ENCODE measurements at regions not wholly inside any gene's neighbourhood (a gene's known extent, or its start where the extent isn't known, plus 50 kb on each side); places are given as distances from the start of the nearest gene placed in this dataset.

GRCh38 chr4:62806816-62807215 lies 1602.4 kb downstream of the TECRL start:
- intact Hi-C loops (cut with DNase I), result no loop called here
- TF ChIP-seq, protein P1, sequence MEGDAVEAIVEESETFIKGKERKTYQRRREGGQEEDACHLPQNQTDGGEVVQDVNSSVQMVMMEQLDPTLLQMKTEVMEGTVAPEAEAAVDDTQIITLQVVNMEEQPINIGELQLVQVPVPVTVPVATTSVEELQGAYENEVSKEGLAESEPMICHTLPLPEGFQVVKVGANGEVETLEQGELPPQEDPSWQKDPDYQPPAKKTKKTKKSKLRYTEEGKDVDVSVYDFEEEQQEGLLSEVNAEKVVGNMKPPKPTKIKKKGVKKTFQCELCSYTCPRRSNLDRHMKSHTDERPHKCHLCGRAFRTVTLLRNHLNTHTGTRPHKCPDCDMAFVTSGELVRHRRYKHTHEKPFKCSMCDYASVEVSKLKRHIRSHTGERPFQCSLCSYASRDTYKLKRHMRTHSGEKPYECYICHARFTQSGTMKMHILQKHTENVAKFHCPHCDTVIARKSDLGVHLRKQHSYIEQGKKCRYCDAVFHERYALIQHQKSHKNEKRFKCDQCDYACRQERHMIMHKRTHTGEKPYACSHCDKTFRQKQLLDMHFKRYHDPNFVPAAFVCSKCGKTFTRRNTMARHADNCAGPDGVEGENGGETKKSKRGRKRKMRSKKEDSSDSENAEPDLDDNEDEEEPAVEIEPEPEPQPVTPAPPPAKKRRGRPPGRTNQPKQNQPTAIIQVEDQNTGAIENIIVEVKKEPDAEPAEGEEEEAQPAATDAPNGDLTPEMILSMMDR (IDR thresholded peaks at IDR 0.05), result no peak
- TF ChIP-seq POLR2A (IDR thresholded peaks at IDR 0.05), result no peak
- Histone ChIP-seq H3K27me3 (no peaks in the 10 kb centered on the region), H3K4me1 (no peaks in the 10 kb centered on the region), H3K9me3 (no peaks in the 10 kb centered on the region), H3K4me3 (no peak overlapping the region), H3K36me3 (no peaks in the 10 kb centered on the region), H3K27ac (no peak overlapping the region)
- WGBS, 2 donors, result 43 to 48% methylated on average over 5 of the region's 5 CpGs
- DNase-seq, result no peak

- TF ChIP-seq POLR2A (IDR thresholded peaks at IDR 0.05), result no peak
- TF ChIP-seq, protein P1 (IDR thresholded peaks at IDR 0.05), result no peak
- no peak overlapping the region for H3K4me3 ChIP-seq
- no peak for DNase-seq
- H3K27me3 ChIP-seq, result no peaks in the 10 kb centered on the region
- WGBS, 2 donors, result 55 to 68% methylated on average over 2 of the region's 2 CpGs
- no peaks in the 10 kb centered on the region for H3K9me3 ChIP-seq
- intact Hi-C loops (cut with DNase I), result no loop called here
- no peaks in the 10 kb centered on the region for H3K4me1 ChIP-seq
- no peaks in the 10 kb centered on the region for H3K36me3 ChIP-seq
- no peak overlapping the region for H3K27ac ChIP-seq
Observed at GRCh38 chr4:62804075-62804474, 1603.9 kb downstream of the ADGRL3 start.

GRCh38 chr4:62797221-62797620 lies 1597.1 kb downstream of the ADGRL3 start:
- H3K4me3 ChIP-seq, result no peak overlapping the region
- TF ChIP-seq, protein P1 (IDR thresholded peaks at IDR 0.05), result no peak
- TF ChIP-seq POLR2A (IDR thresholded peaks at IDR 0.05), result no peak

DNA sequence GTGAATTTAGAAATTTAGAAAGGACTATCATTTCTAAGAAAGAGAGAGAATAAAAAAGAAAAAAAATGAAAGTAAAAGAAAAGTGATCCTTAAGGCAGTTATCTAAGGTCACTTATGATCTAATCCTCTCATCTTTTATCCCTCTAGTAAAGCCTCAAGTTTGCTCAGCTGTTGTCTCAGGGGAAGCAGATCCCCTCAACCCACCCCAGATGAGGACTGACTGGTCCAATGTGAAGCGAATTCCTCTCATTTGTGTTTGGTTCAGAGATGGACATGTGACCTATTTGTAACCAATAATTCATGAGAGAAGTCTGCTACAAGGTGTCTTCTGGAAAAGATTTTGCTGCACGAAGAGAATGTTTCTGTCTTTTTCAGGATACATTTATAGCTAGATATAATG lies 1591.3 kb downstream of the ADGRL3 start:
- no peak for DNase-seq
- no peak overlapping the region for H3K27ac ChIP-seq
- H3K4me3 ChIP-seq, result no peak overlapping the region
- no peaks in the 10 kb centered on the region for H3K27me3 ChIP-seq
- H3K4me1 ChIP-seq, result no peaks in the 10 kb centered on the region
- 69 to 70% methylated on average over 2 of the region's 2 CpGs for WGBS, 2 donors
- no peaks in the 10 kb centered on the region for H3K9me3 ChIP-seq
- intact Hi-C loops (cut with DNase I), result no loop called here
- TF ChIP-seq POLR2A (IDR thresholded peaks at IDR 0.05), result no peak
- TF ChIP-seq, protein P1 (IDR thresholded peaks at IDR 0.05), result no peak
- H3K36me3 ChIP-seq, result no peaks in the 10 kb centered on the region

More at GRCh38 chr4:62797221-62797620, 1597.1 kb downstream of the ADGRL3 start:
- 77 to 81% methylated on average over 1 of the region's 1 CpG for WGBS, 2 donors
- no peak overlapping the region for H3K27ac ChIP-seq
- intact Hi-C loops (cut with DNase I), result no loop called here
- no peaks in the 10 kb centered on the region for H3K9me3 ChIP-seq
- no peaks in the 10 kb centered on the region for H3K27me3 ChIP-seq
- no peaks in the 10 kb centered on the region for H3K4me1 ChIP-seq
- no peaks in the 10 kb centered on the region for H3K36me3 ChIP-seq
- DNase-seq, result no peak

DNA sequence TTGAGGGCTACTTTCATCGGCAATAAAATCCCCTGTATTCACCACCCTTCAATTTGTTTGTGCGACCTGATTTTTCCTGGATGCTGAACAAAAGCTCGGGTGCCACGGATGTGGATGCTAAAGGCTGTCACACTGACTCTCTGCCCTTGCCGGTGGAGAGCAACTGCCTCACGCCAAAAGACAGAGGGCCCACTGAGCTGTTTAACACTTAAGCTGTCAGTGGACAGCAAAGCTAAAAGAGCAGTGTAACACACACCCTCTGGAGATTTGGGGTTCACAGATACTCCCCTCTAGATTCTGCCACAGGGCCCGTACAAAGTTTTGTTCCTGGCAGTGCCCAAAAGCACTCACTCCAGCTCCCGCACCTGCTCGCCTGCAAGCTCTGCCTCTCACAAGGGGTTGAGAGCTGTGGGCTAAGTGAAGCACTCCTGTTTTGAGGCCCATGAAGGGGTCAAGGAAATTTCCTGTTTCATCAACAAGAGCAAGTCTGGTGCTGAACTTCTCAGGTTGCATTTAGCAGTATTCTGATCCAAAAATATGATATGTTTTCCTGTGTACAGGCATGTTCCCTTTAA lies 1571.9 kb downstream of the ADGRL3 start:
- Histone ChIP-seq H3K9me3 (no peaks in the 10 kb centered on the region), H3K4me1 (no peaks in the 10 kb centered on the region), H3K4me3 (no peak overlapping the region), H3K27me3 (no peaks in the 10 kb centered on the region), H3K36me3 (no peaks in the 10 kb centered on the region), H3K27ac (no peak overlapping the region)
- TF ChIP-seq, protein P1 (IDR thresholded peaks at IDR 0.05), result no peak
- no peak for TF ChIP-seq POLR2A (IDR thresholded peaks at IDR 0.05)
- intact Hi-C loops (cut with DNase I), result no loop called here
- DNase-seq, result no peak
- WGBS, 2 donors, result 68 to 81% methylated on average over 4 to 8 of the region's 9 CpGs

Data from esophagus squamous epithelium (tissue), 5 donors.